Embryonic facial prominence (tissue), 1 donor: ENCODE measurements at regions not wholly inside any gene's neighbourhood (a gene's known extent, or its start where the extent isn't known, plus 50 kb on each side); places are given as distances from the start of the nearest gene placed in this dataset.

ENCODE experiments used
- DNase-seq: peaks from one replicate; pipeline ENCODE4 v3.0.0-alpha.2; 2016; ENCODE audit errors: extremely low spot score

DNA sequence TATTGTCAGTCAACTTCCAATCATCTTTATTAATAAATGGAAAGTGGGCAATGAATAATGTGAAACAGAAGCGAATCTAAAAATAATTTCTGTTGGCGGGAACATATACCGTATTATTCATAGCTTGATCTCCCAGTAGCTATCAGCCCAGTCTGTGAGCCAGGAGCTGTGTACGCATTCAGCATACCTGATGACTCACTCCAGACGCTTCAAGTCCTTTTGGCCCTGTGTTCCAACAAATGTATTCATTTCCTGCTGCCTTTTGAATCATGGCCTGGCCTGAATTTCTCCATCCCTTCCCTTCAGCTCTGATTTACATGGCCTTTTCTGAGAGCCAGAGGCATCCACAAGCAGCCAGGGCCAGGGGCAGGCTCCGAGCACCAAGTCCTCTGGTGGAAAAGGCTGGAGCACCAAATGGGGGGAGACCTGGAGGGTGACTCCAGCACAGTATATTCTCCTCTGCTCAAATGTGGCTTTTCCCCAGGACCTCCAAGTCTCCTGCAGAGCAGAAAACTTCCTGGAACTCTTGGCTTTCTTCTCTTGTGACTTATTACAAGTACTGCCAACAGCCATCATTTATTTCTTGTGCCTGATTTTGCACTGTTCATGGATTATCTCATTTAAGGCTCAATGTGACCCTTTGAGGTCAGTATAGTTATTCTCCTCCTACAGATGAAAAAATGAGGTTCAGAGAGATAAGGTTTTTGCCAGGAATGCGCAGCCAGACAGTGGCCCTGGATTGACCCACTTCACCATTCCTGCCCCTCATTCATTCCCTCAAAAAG lies 108.7 kb downstream of the EN1 start:
- no peak for DNase-seq

DNA sequence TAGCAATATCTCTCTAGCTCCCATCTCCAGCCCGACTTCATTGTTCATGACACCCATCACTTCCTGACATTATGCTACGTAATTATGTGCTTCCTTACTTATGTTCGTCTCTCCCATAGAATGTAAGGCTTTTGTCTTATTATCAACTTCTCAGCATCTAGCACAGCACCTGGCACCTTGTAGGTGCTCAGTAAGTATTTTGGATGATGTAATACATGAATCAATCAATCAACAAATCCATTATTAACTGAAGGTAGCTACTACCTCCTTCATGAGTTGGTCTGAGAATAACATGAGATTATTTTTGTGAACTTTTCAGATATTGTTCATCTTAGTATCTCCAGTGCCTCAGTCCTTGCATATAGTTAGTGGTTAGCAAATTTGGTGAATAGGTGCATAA lies 109.3 kb downstream of the EN1 start:
- no peak for DNase-seq

DNA sequence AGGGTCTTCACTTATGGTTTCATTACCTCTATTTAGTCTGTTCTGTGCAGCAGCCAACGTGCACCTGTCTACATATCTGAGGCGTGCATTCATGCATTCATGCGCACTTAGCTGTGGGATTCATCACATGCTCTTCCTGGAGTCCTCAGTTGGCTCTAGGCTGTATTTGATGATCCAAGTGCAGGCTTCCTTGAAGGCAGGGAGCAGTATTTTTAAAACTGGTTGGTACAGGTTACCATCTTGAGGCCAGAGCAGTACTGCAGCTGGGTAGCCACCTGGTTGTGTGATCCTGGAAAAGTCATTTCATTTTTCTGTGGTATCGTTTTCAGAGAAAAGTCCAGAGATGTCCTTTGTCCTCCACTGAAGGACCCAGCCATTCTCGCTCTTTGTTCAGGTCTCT lies 109.8 kb downstream of the EN1 start:
- no peak for DNase-seq

DNA sequence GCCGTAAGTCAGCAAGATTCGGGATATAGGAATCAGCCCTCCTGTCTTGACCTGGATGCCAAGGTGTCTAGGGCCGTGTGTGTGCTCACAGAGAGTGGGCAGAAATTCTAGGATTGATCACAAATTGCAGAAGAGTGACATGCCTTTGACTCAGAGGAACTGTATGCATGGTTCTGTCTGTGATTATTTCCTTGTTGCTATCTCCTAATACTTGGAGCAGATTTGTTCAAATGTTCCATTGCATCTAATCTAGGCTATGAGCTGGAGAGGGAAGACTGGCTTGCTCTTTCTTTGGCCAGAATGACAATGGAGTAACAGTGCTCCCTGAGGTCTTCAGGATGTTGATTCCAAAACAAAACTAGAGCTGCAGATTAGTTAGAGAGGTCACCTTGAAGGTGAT lies 115.0 kb downstream of the EN1 start:
- no peak for DNase-seq

DNA sequence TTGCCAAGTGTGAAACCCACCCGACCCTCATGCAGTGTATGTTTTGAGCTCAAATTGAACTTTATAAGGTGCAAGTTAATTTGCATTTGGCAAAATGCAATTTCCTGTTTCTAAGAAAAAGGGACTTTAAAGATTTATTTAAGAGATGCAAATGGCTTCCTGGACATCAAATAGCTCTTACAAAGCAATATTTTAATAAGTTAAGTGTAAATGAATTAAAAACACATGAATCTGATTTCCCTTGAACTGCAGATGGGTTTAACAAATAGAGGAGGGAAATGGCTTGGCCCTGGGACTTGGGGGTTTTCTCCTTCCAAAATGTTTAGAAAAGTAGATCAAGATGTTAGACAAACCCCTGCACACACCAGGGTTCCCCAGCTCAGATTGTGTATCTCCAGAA lies 116.0 kb downstream of the EN1 start:
- DNase-seq = peak; percentile 29

DNA sequence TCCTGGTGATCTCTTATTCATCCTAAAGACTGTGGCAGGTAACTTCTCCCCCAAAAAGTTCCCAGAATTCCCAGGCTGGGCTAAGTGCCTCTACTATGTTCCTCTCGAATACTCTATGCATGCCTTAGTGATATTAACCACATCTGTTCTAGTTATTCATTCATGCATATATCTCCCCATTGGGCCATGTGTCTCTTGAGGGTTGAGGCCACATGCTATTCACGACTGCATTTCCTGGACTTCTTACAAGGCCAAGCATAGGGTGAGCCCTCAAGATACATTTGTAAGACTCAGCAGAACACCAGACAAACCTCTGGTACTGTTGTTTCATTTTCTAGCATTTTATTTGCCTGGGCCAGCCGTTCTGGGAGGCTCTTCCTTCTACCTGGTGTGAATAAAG lies 117.0 kb downstream of the EN1 start:
- no peak for DNase-seq

DNA sequence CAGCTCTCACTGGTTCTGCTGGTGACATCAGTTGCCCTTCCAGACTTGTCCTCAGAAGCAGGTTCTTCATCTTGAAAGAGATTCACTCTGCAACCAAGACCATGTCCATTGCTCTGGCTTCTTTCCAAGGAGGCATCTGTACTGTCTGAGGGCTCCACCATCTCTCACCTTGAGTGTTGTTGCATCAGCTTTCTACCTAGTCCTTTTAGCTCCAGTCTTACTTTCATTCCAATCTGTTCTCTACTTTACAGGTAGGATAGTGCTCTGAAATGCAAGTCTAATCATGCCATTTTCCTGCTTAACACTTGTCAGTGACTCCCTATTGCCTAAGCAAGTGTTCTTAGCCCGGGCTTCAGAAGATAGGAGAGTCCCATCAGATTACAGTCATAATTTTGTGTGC lies 117.7 kb downstream of the EN1 start:
- DNase-seq = no peak

DNA sequence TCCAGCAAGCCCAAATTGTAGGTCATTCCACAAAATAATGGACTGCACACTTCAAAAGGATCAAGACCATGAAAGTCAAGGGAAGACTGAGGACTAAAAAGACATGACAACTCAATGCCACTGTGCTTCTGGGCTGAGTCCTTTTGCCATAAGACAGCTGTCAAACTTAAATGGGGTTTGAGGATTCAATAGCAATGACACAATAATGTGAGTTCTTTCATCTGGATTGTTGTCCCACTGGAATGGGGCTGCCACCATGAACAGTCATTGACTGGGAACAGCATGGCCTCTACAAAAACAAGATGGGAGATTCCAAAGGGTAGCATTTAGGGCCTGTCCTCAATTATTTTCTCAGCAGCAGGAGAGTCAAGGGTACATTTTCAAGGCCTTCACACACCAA lies 118.5 kb downstream of the EN1 start:
- no peak for DNase-seq

DNA sequence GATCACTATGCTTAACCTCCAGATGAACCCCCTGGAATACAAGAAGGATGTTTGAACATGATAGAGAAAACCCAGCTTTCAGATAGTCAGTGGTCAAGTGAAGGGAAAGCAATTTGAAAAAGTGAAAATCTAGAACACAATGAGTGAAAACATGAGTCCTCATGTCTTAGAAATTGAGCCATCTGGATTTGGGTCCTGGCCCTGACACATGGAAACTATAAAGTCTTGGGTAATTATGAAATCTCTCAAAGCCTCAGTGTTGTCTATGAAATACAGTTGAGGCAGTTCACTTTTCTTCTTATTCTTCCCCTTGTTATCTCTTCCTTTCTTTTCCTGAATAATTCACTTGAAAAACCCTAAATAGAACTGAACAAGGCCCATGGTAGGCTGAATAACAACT lies 120.6 kb downstream of the EN1 start:
- DNase-seq = no peak

DNA sequence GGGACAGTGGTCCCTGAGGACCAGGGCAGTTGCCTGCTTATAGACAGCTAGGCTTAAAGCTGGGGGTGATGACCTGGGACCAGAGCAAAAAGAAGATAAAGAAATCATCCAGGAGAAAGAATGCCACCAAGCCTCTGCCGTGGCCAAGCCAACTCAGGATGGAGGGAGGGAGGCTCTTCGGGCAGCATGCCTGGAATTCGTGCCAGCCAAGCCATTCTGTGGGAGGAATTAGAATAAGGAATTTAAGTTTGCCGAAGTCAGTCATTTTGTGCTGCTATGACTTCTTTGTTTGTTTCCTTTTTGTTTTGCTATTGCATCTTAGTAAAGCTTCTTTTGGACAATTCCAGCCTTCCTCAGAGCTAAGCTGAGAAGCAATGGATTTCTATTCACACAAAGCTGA lies 124.1 kb downstream of the EN1 start:
- DNase-seq = no peak

DNA sequence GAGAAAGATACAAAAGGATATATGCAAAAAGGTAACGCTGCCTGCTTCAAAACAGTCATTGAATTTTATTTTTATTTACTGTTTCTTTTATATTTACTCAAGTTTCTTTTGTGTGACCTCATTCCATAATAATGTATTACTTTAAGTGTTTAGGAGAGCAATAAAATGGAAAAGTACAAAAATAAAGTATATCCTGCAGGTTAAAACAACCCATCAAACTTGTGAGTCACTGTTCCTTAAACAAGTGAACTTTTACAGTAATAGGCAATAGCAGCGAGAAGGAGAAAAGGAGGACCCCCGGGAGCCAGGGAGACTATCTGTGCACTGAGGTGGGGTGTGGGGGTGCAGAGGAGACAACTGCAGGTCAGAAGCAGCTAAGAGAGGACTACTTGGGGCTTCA lies 124.5 kb downstream of the EN1 start:
- DNase-seq = no peak

DNA sequence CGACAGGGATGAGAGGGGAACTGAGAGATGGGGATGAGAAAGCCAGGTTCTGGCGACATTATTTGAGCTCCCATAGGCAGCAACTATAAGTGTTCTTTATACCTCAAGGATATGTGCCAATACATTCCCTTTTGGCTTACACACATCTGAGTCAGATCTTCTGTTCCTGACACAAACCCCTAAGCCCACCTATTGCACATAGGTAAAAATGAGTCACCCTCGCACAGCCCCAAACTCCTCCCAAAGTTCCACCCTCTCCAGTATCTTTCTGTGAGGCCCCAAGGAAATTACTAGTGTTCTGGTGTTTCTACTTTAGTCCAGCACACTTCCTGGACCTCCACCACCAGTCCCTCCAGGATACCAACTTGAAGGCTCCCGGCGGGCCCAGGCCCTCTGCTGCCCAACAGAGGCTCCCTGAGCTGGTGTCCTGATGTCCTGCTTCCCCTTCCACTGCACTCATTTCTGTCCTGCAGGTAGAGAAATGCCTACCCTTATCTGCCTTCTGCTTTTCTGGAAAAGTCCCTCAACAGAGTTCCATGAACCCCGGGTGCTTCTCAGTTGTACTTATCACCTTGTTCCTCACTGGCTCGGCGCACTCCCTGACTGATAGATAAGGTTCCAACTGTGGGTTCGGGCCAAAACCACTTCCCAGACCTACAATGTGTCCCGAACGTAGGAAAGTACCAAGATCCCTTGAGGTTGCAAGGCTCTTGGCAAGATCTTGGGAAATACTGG lies 125.5 kb downstream of the EN1 start:
- no peak for DNase-seq

DNA sequence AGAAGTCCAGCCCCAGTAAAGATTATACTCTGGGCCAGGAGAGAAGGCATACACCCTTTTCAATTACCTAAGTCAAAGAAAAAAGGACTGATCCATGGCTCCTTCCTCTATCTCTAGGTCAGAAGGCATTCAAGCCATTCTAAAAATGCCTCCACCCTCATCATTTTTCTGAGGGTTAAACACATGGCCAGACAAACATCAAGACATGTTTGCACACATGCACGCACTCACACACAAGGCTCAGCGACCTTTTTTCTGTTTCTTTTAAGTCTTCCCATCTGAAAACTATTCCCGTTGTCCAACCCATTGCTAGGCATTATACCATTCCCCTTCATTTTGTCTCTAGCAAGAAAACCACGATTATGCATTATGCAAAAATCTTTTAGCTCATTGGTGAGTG lies 126.6 kb downstream of the EN1 start:
- no peak for DNase-seq

DNA sequence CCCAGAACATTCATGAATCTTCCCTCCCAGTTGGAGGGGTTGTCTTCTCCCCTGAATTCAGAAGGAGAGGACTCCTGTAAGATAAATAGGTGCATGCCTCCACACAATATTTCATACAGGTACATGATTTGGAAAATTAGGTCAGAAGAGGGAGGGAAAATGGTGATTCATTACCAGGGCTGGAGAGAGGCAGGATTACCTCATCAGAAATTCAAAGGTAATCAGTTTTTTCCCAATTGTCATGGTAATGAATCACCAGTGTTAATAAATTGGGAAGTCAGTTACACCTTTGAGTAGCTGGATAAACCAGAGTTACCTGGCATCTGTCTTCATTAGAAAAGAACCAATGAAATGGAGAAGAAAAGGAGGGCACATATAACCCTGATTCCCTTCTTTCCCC lies 128.5 kb downstream of the EN1 start:
- no peak for DNase-seq

DNA sequence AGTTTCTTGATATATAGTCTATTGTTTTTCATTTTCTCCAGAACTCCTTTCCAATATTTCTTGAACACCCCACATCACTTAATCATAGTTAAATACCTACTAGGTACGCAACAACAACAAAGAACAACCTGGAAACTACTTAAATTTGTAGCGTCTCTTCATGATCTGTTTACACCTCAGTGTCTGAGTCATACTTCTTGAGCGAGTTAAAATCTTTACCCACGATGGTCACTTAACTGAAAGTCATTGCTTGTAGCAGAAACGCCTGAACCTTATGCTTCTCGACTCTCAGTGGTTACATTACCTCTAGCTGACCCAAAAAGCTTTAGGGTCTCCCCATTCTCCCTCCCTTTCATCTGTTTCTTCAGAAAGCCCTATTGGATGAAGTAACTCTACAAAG lies 131.3 kb downstream of the EN1 start:
- DNase-seq = no peak

DNA sequence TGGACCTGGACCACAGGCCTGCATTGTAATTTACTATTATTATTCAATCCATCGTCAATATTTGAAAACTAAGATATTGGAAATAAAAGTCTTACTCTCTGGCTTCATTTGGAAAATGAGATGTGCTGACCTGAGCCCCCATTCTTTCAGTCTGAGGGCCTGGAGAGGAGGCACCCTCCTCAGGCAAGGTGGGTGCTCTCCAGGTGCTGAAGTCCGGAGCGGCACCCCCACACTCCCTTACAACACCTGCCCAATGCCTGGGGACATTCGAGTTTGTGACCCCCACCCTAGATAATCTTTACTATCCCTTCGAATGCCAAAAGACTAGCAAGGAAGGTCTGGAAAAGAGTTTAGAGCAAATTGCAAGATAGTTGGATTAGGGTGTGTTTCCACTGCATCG lies 133.3 kb downstream of the EN1 start:
- no peak for DNase-seq

DNA sequence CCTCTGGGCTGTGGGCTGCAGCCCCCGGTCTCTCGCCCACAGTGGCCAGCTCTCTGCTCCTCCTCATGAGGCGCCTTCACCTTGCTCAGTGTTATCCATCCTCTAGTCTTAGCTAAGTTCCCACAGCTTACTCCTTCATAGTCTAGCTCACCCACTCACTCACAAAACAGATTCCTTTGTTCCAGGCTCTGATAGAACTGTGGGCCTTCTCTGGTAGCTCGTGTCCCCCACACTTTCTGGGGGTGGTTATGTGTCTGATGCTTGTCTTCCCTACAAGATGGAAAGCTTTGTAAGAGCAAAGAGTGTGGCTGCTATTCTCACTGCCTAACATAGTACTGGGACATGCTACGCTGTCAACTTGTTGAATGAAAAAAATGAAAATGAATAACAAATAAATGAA lies 135.8 kb downstream of the EN1 start:
- no peak for DNase-seq

DNA sequence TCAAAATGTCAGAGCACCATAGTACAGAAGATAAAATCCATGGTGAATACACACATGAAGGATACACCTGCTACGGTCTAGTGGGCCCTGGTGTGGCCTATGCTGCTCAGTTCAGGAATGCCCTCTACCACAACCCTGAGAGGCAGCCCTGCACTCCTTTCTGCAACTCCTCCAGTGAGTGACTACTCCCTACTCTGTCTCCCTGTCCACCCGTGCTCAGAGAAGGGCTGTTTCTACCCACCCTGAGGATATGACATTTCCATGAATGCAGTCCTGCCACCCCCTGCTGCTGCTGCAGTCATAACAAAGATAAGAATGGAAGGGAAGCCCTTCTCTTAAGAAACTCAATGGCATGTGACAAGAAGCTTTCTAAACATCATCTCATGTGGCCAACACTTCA lies 137.0 kb downstream of the EN1 start:
- no peak for DNase-seq

DNA sequence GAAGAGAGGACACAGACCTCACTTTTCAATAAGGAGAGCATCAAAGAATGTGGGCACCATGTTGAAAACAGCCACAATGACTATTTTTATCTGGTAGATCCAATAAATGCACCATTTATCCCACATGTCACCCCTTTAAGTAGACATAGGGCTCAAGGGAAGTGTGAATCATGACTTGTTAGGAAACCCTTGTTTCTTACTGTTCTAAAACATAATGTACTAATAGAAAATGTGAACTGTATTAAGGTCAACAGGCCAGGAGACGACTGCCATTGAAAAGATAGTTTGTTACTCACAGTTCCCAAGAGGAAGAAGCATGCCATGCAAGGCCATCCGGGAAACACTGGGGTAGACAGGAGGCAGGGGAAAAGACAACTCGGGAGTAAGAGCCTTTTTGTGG lies 137.7 kb downstream of the EN1 start:
- no peak for DNase-seq

DNA sequence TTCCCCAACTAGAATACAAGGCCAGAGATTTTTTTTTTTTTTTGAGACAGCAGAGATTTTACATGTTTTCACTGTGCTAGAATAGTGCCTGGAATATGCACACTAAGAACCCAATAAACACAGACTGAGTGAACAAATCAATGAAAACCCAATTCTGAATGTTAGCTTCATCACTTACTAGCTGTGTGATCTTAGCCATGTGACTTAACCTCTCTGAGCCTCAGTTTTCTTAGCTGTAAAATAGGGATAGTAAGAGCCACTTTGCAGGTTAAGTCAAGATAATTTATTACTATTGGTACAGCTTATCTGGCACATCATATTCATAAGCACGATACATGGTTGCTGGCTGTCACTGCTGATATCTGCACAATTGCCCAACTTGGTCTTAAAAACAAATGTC lies 140.6 kb downstream of the EN1 start:
- no peak for DNase-seq

DNA sequence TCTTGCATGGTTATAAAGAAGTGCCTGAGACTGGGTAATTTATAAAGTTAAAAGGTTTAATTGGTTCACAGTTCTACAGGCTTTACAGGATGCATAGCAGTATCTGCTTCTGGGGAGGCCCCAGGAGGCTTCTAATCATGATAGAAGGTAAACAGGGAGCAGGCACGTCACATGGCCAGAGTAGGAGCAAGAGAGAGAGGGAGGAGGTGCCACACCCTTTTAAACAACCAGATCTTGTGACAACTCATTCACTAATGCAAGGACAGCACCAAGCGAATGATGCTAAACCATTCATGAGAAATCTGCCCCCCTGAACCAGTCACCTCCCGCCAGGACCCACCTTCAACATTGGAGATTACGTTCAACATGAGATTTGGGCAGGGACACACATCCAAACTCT lies 141.1 kb downstream of the EN1 start:
- no peak for DNase-seq

DNA sequence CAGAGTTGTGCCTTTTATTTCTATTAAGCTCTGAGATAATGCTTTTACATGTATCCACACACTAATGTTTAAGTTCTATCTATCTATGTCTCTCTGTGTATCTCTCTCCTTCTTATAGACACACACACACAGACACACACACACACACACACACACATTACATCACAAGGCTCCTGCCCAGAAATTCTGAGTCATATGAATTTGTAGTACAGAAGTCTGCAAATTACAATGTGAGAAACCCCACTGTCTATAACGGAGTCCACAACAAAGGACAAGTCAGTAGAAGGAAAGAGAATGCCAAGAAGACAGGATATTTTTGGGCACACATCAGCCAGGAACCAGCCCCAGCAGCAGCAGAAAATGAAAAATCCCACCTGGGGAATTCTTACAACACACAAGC lies 142.4 kb downstream of the EN1 start:
- DNase-seq = no peak

DNA sequence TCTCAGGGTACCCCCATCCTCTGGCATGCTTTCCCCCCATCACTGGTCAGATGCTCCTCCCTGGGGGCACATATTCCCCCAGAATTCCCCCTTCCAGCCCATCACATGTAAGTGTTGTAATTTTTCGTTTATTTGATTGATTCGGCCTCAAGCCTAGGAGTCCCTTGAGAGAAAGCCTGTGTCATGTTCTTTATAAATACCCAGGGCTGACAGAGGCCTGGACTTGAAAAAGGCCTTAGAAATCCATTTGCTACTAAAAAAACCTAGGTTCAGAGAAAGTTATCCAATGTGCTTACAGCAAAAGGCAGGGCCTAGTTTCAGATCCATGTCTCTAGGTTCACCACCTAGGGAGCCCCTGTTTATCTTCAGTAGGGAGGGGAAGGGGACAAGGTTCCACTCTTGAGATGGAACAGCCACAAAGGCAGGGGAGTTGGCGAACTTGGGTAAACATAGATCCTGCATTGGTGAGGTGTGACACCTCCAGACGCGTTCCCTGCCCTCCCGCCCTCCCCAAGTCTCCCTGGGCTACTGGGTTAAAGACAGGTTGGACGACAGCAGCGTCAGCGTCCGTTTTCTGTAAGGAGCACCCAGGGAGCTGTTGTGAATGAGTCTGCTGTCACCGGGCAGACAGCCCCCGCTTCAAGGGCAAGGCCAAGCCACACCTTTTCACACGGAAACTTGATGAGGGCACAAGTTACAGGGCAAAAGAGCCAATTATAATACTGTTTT lies 147.8 kb downstream of the EN1 start:
- DNase-seq = no peak
